ENCODE measurements at regions not wholly inside any gene's neighbourhood (a gene's known extent, or its start where the extent isn't known, plus 50 kb on each side); places are given as distances from the start of the nearest gene placed in this dataset.

DNA sequence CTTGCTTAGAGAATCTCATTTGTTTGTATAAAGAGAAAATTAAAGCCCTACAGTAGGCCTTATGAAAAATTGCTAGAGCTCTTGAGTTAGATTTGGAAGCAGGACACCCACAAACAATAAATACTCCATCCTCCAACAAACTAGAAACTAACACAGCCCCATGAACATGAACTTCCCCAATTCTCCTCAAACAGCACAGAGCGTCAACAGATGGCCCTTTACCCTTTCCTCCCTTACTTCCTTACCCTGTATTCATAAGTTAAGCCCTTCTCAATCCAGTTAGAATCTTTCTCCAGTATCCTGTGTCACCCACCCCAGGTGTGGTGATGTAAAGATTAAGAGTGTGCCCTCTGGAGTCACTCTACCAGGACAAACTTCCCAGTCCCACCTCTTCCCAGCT, 113.7 kb downstream of the UNC5CL start:
- DNase-seq = no peak
- WGBS (ENCODE audit: insufficient coverage, low lambda C conversion rate) = 80% methylated on average over 1 of the region's 1 CpG
- peaks cover 14% of the 10 kb centered on the region for H3K4me1 ChIP-seq (ENCODE audit: control insufficient read depth, insufficient read depth, low read length)
- no peak overlapping the region for H3K27ac ChIP-seq (ENCODE audit: low read length)
- H3K4me3 ChIP-seq (ENCODE audit: low read length) = no peak overlapping the region
- no peaks in the 10 kb centered on the region for H3K36me3 ChIP-seq (ENCODE audit: control insufficient read depth, insufficient read depth, low read length)
- no peaks in the 10 kb centered on the region for H3K27me3 ChIP-seq (ENCODE audit: control insufficient read depth, insufficient read depth, low read length)
- no peaks in the 10 kb centered on the region for H3K9me3 ChIP-seq (ENCODE audit: control insufficient read depth, low read depth, low read length)

DNA sequence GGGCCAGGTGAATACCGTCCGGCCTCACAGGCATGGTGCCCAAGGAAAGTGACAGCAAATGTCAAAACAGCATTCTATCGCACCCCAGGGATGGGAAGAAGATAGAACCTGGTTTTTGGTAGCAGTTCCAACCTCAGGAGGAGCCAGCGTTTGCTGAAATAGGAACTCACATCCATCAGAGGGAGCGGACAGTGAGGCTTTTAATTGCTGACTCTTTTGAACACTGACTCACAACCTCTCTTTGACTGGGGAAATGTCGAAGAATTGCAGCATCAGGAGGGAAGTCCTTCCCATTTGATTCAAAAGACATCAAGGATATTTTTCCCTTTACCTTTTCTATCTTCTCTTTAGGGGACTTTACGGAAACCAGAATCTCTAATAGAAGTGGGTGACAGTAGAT, 114.2 kb downstream of the UNC5CL start:
- Histone ChIP-seq H3K4me1 (ENCODE audit: control insufficient read depth, insufficient read depth, low read length) (peaks cover 10% of the 10 kb centered on the region), H3K27me3 (ENCODE audit: control insufficient read depth, insufficient read depth, low read length) (no peaks in the 10 kb centered on the region), H3K4me3 (ENCODE audit: low read length) (no peak overlapping the region), H3K36me3 (ENCODE audit: control insufficient read depth, insufficient read depth, low read length) (no peaks in the 10 kb centered on the region), H3K27ac (ENCODE audit: low read length) (no peak overlapping the region), H3K9me3 (ENCODE audit: control insufficient read depth, low read depth, low read length) (no peaks in the 10 kb centered on the region)
- WGBS (ENCODE audit: insufficient coverage, low lambda C conversion rate) = no CpG with 5 or more reads among the region's 7 CpGs
- DNase-seq = no peak

GRCh38 chr6:40923880-40924279, 115.1 kb downstream of the UNC5CL start:
- Histone ChIP-seq H3K9me3 (ENCODE audit: control insufficient read depth, low read depth, low read length) (no peaks in the 10 kb centered on the region), H3K4me1 (ENCODE audit: control insufficient read depth, insufficient read depth, low read length) (peaks cover 5% of the 10 kb centered on the region), H3K27ac (ENCODE audit: low read length) (no peak overlapping the region), H3K4me3 (ENCODE audit: low read length) (no peak overlapping the region), H3K27me3 (ENCODE audit: control insufficient read depth, insufficient read depth, low read length) (no peaks in the 10 kb centered on the region), H3K36me3 (ENCODE audit: control insufficient read depth, insufficient read depth, low read length) (no peaks in the 10 kb centered on the region)
- WGBS (ENCODE audit: insufficient coverage, low lambda C conversion rate) = no CpG with 5 or more reads among the region's 2 CpGs
- DNase-seq = no peak

DNA sequence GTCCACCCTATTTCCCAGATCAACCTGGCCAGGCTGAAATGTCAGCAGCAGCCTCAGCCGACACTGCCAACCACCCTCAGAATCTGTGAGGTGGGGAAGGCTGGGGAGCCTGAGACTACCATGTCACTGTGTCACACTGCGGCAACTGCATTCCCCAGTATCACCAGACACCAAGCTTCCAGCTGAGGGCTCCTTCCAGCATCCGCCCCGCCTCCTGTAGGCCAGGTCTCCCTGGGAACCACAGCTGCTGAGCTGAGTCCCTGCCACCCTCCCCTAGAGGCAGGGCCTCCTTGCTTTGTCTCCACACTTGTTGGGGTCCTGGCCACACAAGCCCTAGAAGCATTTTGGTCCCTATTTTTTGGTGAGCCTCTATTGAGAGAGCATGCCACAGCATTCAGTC, 115.7 kb downstream of the UNC5CL start:
- no peak overlapping the region for H3K4me3 ChIP-seq (ENCODE audit: low read length)
- DNase-seq = no peak
- no peaks in the 10 kb centered on the region for H3K27me3 ChIP-seq (ENCODE audit: control insufficient read depth, insufficient read depth, low read length)
- H3K9me3 ChIP-seq (ENCODE audit: control insufficient read depth, low read depth, low read length) = no peaks in the 10 kb centered on the region
- no peaks in the 10 kb centered on the region for H3K36me3 ChIP-seq (ENCODE audit: control insufficient read depth, insufficient read depth, low read length)
- WGBS (ENCODE audit: insufficient coverage, low lambda C conversion rate) = no CpG with 5 or more reads among the region's 4 CpGs
- no peak overlapping the region for H3K27ac ChIP-seq (ENCODE audit: low read length)
- H3K4me1 ChIP-seq (ENCODE audit: control insufficient read depth, insufficient read depth, low read length) = peaks cover 3% of the 10 kb centered on the region

GRCh38 chr6:40922281-40922680, 116.7 kb downstream of the UNC5CL start:
- Histone ChIP-seq H3K9me3 (ENCODE audit: control insufficient read depth, low read depth, low read length) (no peaks in the 10 kb centered on the region), H3K36me3 (ENCODE audit: control insufficient read depth, insufficient read depth, low read length) (no peaks in the 10 kb centered on the region), H3K27me3 (ENCODE audit: control insufficient read depth, insufficient read depth, low read length) (no peaks in the 10 kb centered on the region), H3K4me3 (ENCODE audit: low read length) (no peak overlapping the region), H3K4me1 (ENCODE audit: control insufficient read depth, insufficient read depth, low read length) (no peaks in the 10 kb centered on the region), H3K27ac (ENCODE audit: low read length) (no peak overlapping the region)
- DNase-seq = no peak
- no CpG with 5 or more reads among the region's 2 CpGs for WGBS (ENCODE audit: insufficient coverage, low lambda C conversion rate)

DNA sequence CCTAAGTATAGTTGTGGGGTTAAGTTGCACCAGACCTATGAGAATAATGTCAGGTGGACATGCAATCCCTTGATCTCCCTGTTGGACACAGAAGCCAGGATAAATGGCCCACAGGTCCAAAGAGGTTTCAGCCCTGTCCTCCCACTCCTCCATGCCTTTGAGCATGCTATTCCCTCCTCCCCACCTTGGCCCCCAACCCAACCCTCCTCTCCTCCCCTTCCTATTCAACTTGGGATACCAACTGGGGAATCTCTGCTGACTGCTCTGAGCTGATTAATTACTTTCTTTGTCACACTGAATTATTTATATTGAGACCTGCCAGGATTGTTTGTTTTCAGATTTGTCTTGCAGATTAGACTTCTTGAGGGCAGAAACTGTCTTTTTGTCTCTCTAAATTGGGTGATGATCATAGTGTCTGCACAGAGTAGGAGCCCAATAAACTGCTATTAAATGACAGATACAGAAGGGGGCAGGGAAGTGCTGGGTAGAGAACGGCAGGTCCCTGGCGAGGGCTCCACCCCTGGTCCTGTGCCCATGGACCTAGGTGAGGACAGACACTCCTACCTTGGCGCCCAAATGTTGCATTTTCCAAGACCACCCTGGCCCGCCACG, 120.9 kb downstream of the UNC5CL start:
- no CpG with 5 or more reads among the region's 5 CpGs for WGBS (ENCODE audit: insufficient coverage, low lambda C conversion rate)
- H3K27me3 ChIP-seq (ENCODE audit: control insufficient read depth, insufficient read depth, low read length) = no peaks in the 10 kb centered on the region
- H3K4me1 ChIP-seq (ENCODE audit: control insufficient read depth, insufficient read depth, low read length) = no peaks in the 10 kb centered on the region
- H3K4me3 ChIP-seq (ENCODE audit: low read length) = no peak overlapping the region
- H3K36me3 ChIP-seq (ENCODE audit: control insufficient read depth, insufficient read depth, low read length) = no peaks in the 10 kb centered on the region
- DNase-seq = no peak
- no peak overlapping the region for H3K27ac ChIP-seq (ENCODE audit: low read length)
- no peaks in the 10 kb centered on the region for H3K9me3 ChIP-seq (ENCODE audit: control insufficient read depth, low read depth, low read length)

DNA sequence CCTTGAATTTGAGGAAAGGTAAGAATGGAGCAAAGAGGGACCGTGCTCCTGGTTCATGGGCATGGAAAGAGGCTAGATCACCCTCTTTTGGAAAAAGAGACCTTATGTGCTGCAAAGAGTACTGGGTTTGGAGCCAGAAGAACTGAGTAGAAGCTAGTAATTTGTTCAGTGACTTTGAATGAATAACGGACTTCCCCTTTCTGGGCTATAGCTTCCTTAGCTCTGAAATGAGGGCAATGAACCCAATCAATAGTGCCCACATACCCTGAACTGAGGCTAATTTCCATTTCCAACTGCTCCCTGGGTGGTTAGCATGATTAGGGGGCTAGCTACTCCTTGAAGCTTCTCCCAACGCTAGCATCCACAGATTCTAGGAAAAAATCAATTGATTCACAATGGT, 121.4 kb downstream of the UNC5CL start:
- Histone ChIP-seq H3K9me3 (ENCODE audit: control insufficient read depth, low read depth, low read length) (no peaks in the 10 kb centered on the region), H3K27me3 (ENCODE audit: control insufficient read depth, insufficient read depth, low read length) (no peaks in the 10 kb centered on the region), H3K36me3 (ENCODE audit: control insufficient read depth, insufficient read depth, low read length) (no peaks in the 10 kb centered on the region), H3K27ac (ENCODE audit: low read length) (no peak overlapping the region), H3K4me3 (ENCODE audit: low read length) (no peak overlapping the region), H3K4me1 (ENCODE audit: control insufficient read depth, insufficient read depth, low read length) (no peaks in the 10 kb centered on the region)
- no peak for DNase-seq
- 100% methylated on average over 1 of the region's 3 CpGs for WGBS (ENCODE audit: insufficient coverage, low lambda C conversion rate)

DNA sequence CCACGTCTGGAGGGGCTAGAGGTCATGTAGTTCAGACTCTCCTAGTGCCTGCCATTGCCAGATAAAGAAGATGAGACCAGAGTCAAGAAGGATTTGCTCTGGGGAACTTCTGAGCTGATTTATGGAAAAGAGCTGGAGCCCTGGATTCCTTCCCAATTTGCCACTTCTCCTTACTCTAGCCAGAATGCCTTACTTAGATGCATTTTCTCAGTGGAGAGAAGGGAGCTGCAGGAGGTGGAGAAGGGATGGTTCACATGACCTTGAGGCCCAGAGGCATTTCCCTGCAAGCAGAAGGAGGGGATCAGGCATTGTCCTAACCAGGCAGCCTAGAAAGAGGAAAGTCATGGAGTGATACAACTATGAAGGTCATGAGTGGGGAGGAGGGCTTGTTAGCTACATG, 122.2 kb downstream of the UNC5CL start:
- H3K9me3 ChIP-seq (ENCODE audit: control insufficient read depth, low read depth, low read length) = no peaks in the 10 kb centered on the region
- whole genome bisulfite sequencing (ENCODE audit: insufficient coverage, low lambda C conversion rate) = no CpG with 5 or more reads among the region's 1 CpG
- peaks cover 3% of the 10 kb centered on the region for H3K4me1 ChIP-seq (ENCODE audit: control insufficient read depth, insufficient read depth, low read length)
- no peaks in the 10 kb centered on the region for H3K36me3 ChIP-seq (ENCODE audit: control insufficient read depth, insufficient read depth, low read length)
- no peak overlapping the region for H3K4me3 ChIP-seq (ENCODE audit: low read length)
- DNase-seq = no peak
- H3K27me3 ChIP-seq (ENCODE audit: control insufficient read depth, insufficient read depth, low read length) = no peaks in the 10 kb centered on the region
- no peak overlapping the region for H3K27ac ChIP-seq (ENCODE audit: low read length)

GRCh38 chr6:40915165-40915564, 123.9 kb downstream of the UNC5CL start:
- Histone ChIP-seq H3K4me1 (ENCODE audit: control insufficient read depth, insufficient read depth, low read length) (peaks cover 3% of the 10 kb centered on the region), H3K36me3 (ENCODE audit: control insufficient read depth, insufficient read depth, low read length) (no peaks in the 10 kb centered on the region), H3K27me3 (ENCODE audit: control insufficient read depth, insufficient read depth, low read length) (no peaks in the 10 kb centered on the region), H3K4me3 (ENCODE audit: low read length) (no peak overlapping the region), H3K9me3 (ENCODE audit: control insufficient read depth, low read depth, low read length) (no peaks in the 10 kb centered on the region), H3K27ac (ENCODE audit: low read length) (no peak overlapping the region)
- DNase-seq = no peak

GRCh38 chr6:40914005-40914404, 125.0 kb downstream of the UNC5CL start:
- no peak overlapping the region for H3K27ac ChIP-seq (ENCODE audit: low read length)
- H3K4me1 ChIP-seq (ENCODE audit: control insufficient read depth, insufficient read depth, low read length) = peaks cover 3% of the 10 kb centered on the region
- no CpG with 5 or more reads among the region's 6 CpGs for WGBS (ENCODE audit: insufficient coverage, low lambda C conversion rate)
- H3K27me3 ChIP-seq (ENCODE audit: control insufficient read depth, insufficient read depth, low read length) = no peaks in the 10 kb centered on the region
- no peaks in the 10 kb centered on the region for H3K36me3 ChIP-seq (ENCODE audit: control insufficient read depth, insufficient read depth, low read length)
- H3K4me3 ChIP-seq (ENCODE audit: low read length) = no peak overlapping the region
- DNase-seq = no peak
- H3K9me3 ChIP-seq (ENCODE audit: control insufficient read depth, low read depth, low read length) = no peaks in the 10 kb centered on the region

- peaks cover 3% of the 10 kb centered on the region for H3K4me1 ChIP-seq (ENCODE audit: control insufficient read depth, insufficient read depth, low read length)
- no peak overlapping the region for H3K4me3 ChIP-seq (ENCODE audit: low read length)
- H3K9me3 ChIP-seq (ENCODE audit: control insufficient read depth, low read depth, low read length) = no peaks in the 10 kb centered on the region
- H3K36me3 ChIP-seq (ENCODE audit: control insufficient read depth, insufficient read depth, low read length) = no peaks in the 10 kb centered on the region
- H3K27ac ChIP-seq (ENCODE audit: low read length) = peak overlapping the region; percentile 34
- no CpG with 5 or more reads among the region's 9 CpGs for WGBS (ENCODE audit: insufficient coverage, low lambda C conversion rate)
- H3K27me3 ChIP-seq (ENCODE audit: control insufficient read depth, insufficient read depth, low read length) = no peaks in the 10 kb centered on the region
- DNase-seq = peak; percentile 74 to 81
Measured at GRCh38 chr6:40912158-40912946, 126.7 kb downstream of the UNC5CL start.
